Psoas muscle (tissue), 7 donors: ENCODE measurements at regions not wholly inside any gene's neighbourhood (a gene's known extent, or its start where the extent isn't known, plus 50 kb on each side); places are given as distances from the start of the nearest gene placed in this dataset.

ENCODE experiments used
- ATAC-seq, 4 donors: fragments of 200-7000 bp; cut with Tn5 transposase; one replicate each; pipeline ENCODE4 v1.9.1; 2020; ENCODE audit warnings: moderate library complexity in 3 of 4, mild to moderate bottlenecking in 2 of 4
- DNase-seq, 2 donors: peaks; one replicate each; pipeline ENCODE4 v3.0.0-alpha.2; 2020
- H3K27ac ChIP-seq: fragments of 200-600 bp; one replicate; pipeline ENCODE4 v1.8.0; 2022
- H3K27me3 ChIP-seq, 3 donors: fragments of 200-600 bp in 1 of 3; one replicate each; pipeline versions ENCODE4 v1.6.1 to v1.8.0; 2013 to 2022; ENCODE audit warnings: low read length in 2 of 3, mild to moderate bottlenecking in 2 of 3, moderate library complexity in 1 of 3; ENCODE audit not compliant: insufficient read depth in 3 of 3
- H3K36me3 ChIP-seq, 2 donors: fragments of 200-600 bp in 1 of 2; one replicate each; pipeline versions ENCODE4 v1.6.1 to v1.8.0; 2013 to 2022; ENCODE audit warnings: low read depth in 1 of 2, mild to moderate bottlenecking in 1 of 2, moderate library complexity in 1 of 2; ENCODE audit not compliant: insufficient read depth in 1 of 2
- H3K4me1 ChIP-seq: fragments of 200-600 bp; one replicate; pipeline ENCODE4 v1.8.0; 2022
- H3K4me3 ChIP-seq: fragments of 200-600 bp; one replicate; pipeline ENCODE4 v1.8.0; 2022; ENCODE audit warnings: mild to moderate bottlenecking
- H3K9me3 ChIP-seq: fragments of 200-600 bp; one replicate; pipeline ENCODE4 v1.8.0; 2022
- CTCF ChIP-seq: fragments of 200-600 bp; IDR thresholded peaks from one replicate; pipeline ENCODE4 v1.8.0; 2022; ENCODE audit warnings: antibody characterized with exemption
- whole genome bisulfite sequencing, 3 donors: extraction: QIAGEN DNeasy Blood & Tissue Kit; methylation state at CpG; one replicate each; pipeline versions ENCODE4 v1.1.6 to v1.1.7; 2013; 5-methylcytosine and 5-hydroxymethylcytosine counted together
- intact Hi-C, 2 donors: fragments of 100-400 bp; cut with DNase I; formaldehyde crosslinking; loops; one replicate each; pipeline versions ENCODE4 v1.11.0 to v1.14.2; 2022
- donor health status: healthy with polysubstance abuse.
- donor health status: DM: no; HTN: no; CAD: no; lungs with moderate emphysema.
- donor health status: Bipolar disorder and iron deficiency.
- donor health status: healthy.
- donor health status: DM: yes; HTN: yes; CAD: no.
- donor health status: DM: no; HTN: no; CAD: no.
- donor health status: DM: yes; HTN: yes; CAD: no.

GRCh38 chr9:29514336-29514735 is 1941.1 kb upstream of the C9orf72 start:
- 37 to 55% (median 43%) methylated on average over 11 of the region's 11 CpGs for WGBS, 3 donors
- Histone ChIP-seq H3K27me3 (no peaks in the 10 kb centered on the region), H3K4me3 (no peak overlapping the region), H3K36me3 (no peaks in the 10 kb centered on the region), H3K27ac (no peak overlapping the region), H3K9me3 (no peaks in the 10 kb centered on the region), H3K4me1 (no peaks in the 10 kb centered on the region)
- TF ChIP-seq CTCF = no peak
- intact Hi-C loops = no loop called here
- peak in 1 of 2 donors; percentile 35 for DNase-seq
- no peak for ATAC-seq

- Histone ChIP-seq H3K27ac (no peak overlapping the region), H3K4me1 (no peaks in the 10 kb centered on the region), H3K36me3 (no peaks in the 10 kb centered on the region), H3K27me3 (no peaks in the 10 kb centered on the region), H3K4me3 (no peak overlapping the region), H3K9me3 (no peaks in the 10 kb centered on the region)
- ATAC-seq (no peak), DNase-seq (no peak)
- 54 to 59% (median 58%) methylated on average over 8 of the region's 8 CpGs for WGBS, 3 donors
- no peak for TF ChIP-seq CTCF
- intact Hi-C loops = no loop called here
Observed at GRCh38 chr9:29514862-29515261, 1941.6 kb upstream of the C9orf72 start.

- intact Hi-C loops = no loop called here
- WGBS, 3 donors = 77 to 84% (median 77%) methylated on average over 3 of the region's 3 CpGs
Observed at GRCh38 chr9:29548436-29548835, 1975.2 kb upstream of the C9orf72 start.

GRCh38 chr9:29555502-29555901 is 1982.2 kb upstream of the C9orf72 start:
- TF ChIP-seq CTCF = no peak
- Histone ChIP-seq H3K9me3 (no peaks in the 10 kb centered on the region), H3K27ac (no peak overlapping the region), H3K27me3 (no peaks in the 10 kb centered on the region), H3K4me1 (no peaks in the 10 kb centered on the region), H3K4me3 (no peak overlapping the region), H3K36me3 (no peaks in the 10 kb centered on the region)
- DNase-seq = no peak
- no peak for ATAC-seq
- intact Hi-C loops = no loop called here

More at GRCh38 chr9:29548436-29548835, 1975.2 kb upstream of the C9orf72 start:
- no peak for TF ChIP-seq CTCF
- Histone ChIP-seq H3K27ac (no peak overlapping the region), H3K36me3 (no peaks in the 10 kb centered on the region), H3K4me1 (no peaks in the 10 kb centered on the region), H3K27me3 (no peaks in the 10 kb centered on the region), H3K4me3 (no peak overlapping the region), H3K9me3 (no peaks in the 10 kb centered on the region)
- DNase-seq = no peak
- ATAC-seq = no peak

GRCh38 chr9:29556317-29556716 is 1983.0 kb upstream of the C9orf72 start:
- H3K36me3 ChIP-seq = no peaks in the 10 kb centered on the region

More at GRCh38 chr9:29556317-29556716, 1983.0 kb upstream of the C9orf72 start:
- ATAC-seq = peak in 1 of 4 donors; percentile 36
- intact Hi-C loops = no loop called here
- no peak for TF ChIP-seq CTCF
- DNase-seq = no peak
- no peaks in the 10 kb centered on the region for H3K4me1 ChIP-seq
- H3K9me3 ChIP-seq = no peaks in the 10 kb centered on the region
- H3K4me3 ChIP-seq = no peak overlapping the region
- no peaks in the 10 kb centered on the region for H3K27me3 ChIP-seq
- 10 to 35% (median 12%) methylated on average over 3 of the region's 3 CpGs for WGBS, 3 donors
- H3K27ac ChIP-seq = no peak overlapping the region
